GM19023 (cell line): ENCODE measurements at regions not wholly inside any gene's neighbourhood (a gene's known extent, or its start where the extent isn't known, plus 50 kb on each side); places are given as distances from the start of the nearest gene placed in this dataset.

Experiments
- ATAC-seq: cut with Tn5 transposase; IDR thresholded peaks from one replicate; pipeline ENCODE4 v1.9.1; 2021; ENCODE audit warnings: mild to moderate bottlenecking, moderate library complexity; ENCODE audit not compliant: unreplicated experiment

GRCh38 chr2:18841248-18842150 is 252.1 kb upstream of the NT5C1B start:
- ATAC-seq = no peak

GRCh38 chr2:18837240-18837639 is 247.9 kb upstream of the NT5C1B start:
- ATAC-seq = no peak

GRCh38 chr2:18836436-18836835 is 247.1 kb upstream of the NT5C1B start:
- ATAC-seq = no peak

- no peak for ATAC-seq
These were observed 246.4 kb upstream of the NT5C1B start for GRCh38 chr2:18835787-18836186.

- no peak for ATAC-seq
These were observed 245.0 kb upstream of the NT5C1B start for GRCh38 chr2:18834341-18834740.

- ATAC-seq = no peak
These were observed 244.6 kb upstream of the NT5C1B start for GRCh38 chr2:18833941-18834340.

GRCh38 chr2:18831916-18832510 is 242.6 kb upstream of the NT5C1B start:
- no peak for ATAC-seq

- ATAC-seq = no peak
These were observed 241.6 kb upstream of the NT5C1B start for GRCh38 chr2:18830962-18831361.

GRCh38 chr2:18829976-18830375 is 240.6 kb upstream of the NT5C1B start:
- ATAC-seq = no peak

- no peak for ATAC-seq
These were observed 240.0 kb upstream of the NT5C1B start for GRCh38 chr2:18829251-18829902.

GRCh38 chr2:18828296-18828695 is 238.9 kb upstream of the NT5C1B start:
- no peak for ATAC-seq

GRCh38 chr2:18825838-18826237 is 236.5 kb upstream of the NT5C1B start:
- no peak for ATAC-seq

- ATAC-seq = no peak
These were observed 235.5 kb upstream of the NT5C1B start for GRCh38 chr2:18824915-18825314.

- no peak for ATAC-seq
These were observed 235.0 kb upstream of the NT5C1B start for GRCh38 chr2:18824325-18824790.

GRCh38 chr2:18821431-18821830 is 232.1 kb upstream of the NT5C1B start:
- ATAC-seq = no peak

GRCh38 chr2:18820966-18821365 is 231.6 kb upstream of the NT5C1B start:
- no peak for ATAC-seq

- ATAC-seq = no peak
These were observed 230.2 kb upstream of the NT5C1B start for GRCh38 chr2:18819566-18819965.

GRCh38 chr2:18814387-18814786 is 225.0 kb upstream of the NT5C1B start:
- ATAC-seq = no peak

GRCh38 chr2:18804536-18804935 is 215.2 kb upstream of the NT5C1B start:
- no peak for ATAC-seq

GRCh38 chr2:18803141-18803939 is 214.0 kb upstream of the NT5C1B start:
- ATAC-seq = no peak
